ENCODE measurements at regions not wholly inside any gene's neighbourhood (a gene's known extent, or its start where the extent isn't known, plus 50 kb on each side); places are given as distances from the start of the nearest gene placed in this dataset.
"Not testable (repeated sequence)": the region's sequence is repeated elsewhere in the genome, so short reads cannot be mapped to it uniquely, and the experiment has no call there.

GRCh38 chr10:123327896-123328295 lies 173.7 kb downstream of the BUB3 start:
- Mint-ChIP-seq H3K27me3 (peaks cover 7% of the 10 kb centered on the region), H3K27ac (no peak overlapping the region), H3K9me3 (peaks cover 5% of the 10 kb centered on the region), H3K4me3 (no peak overlapping the region), H3K4me1 (ENCODE audit: low read depth) (no peaks in the 10 kb centered on the region), H3K36me3 (peaks cover 12% of the 10 kb centered on the region)
- intact Hi-C loops (cut with micrococcal nuclease): no loop called here
- no peak for DNase-seq
- ChIA-PET CTCF (no interaction called here), POLR2A (no interaction called here)

GRCh38 chr10:123331438-123331837 lies 177.2 kb downstream of the BUB3 start:
- intact Hi-C loops (cut with micrococcal nuclease): no loop called here

GRCh38 chr10:123346581-123346980 lies 192.4 kb downstream of the BUB3 start:
- Mint-ChIP-seq H3K27me3 (no peaks in the 10 kb centered on the region), H3K4me3 (no peak overlapping the region)

More at GRCh38 chr10:123331438-123331837, 177.2 kb downstream of the BUB3 start:
- Mint-ChIP-seq H3K4me3 (no peak overlapping the region), H3K36me3 (peaks cover under 1% of the 10 kb centered on the region), H3K9me3 (peaks cover 2% of the 10 kb centered on the region), H3K27me3 (peaks cover 5% of the 10 kb centered on the region), H3K4me1 (ENCODE audit: low read depth) (no peaks in the 10 kb centered on the region), H3K27ac (no peak overlapping the region)
- no peak for DNase-seq
- ChIA-PET CTCF (no interaction called here), POLR2A (no interaction called here)

GRCh38 chr10:123348691-123349572 lies 194.7 kb downstream of the BUB3 start:
- intact Hi-C loops (cut with micrococcal nuclease): no loop called here
- no peak overlapping the region for H3K27ac Mint-ChIP-seq
- no peaks in the 10 kb centered on the region for H3K4me1 Mint-ChIP-seq (ENCODE audit: low read depth)
- DNase-seq: no peak
- H3K4me3 Mint-ChIP-seq: no peak overlapping the region
- H3K27me3 Mint-ChIP-seq: no peaks in the 10 kb centered on the region
- ChIA-PET CTCF (no interaction called here), POLR2A (no interaction called here)
- no peaks in the 10 kb centered on the region for H3K9me3 Mint-ChIP-seq
- no peaks in the 10 kb centered on the region for H3K36me3 Mint-ChIP-seq

More at GRCh38 chr10:123346581-123346980, 192.4 kb downstream of the BUB3 start:
- no peaks in the 10 kb centered on the region for H3K4me1 Mint-ChIP-seq (ENCODE audit: low read depth)
- H3K36me3 Mint-ChIP-seq: no peaks in the 10 kb centered on the region
- POLR2A ChIA-PET: no interaction called here
- CTCF ChIA-PET: interaction anchor here (0.6 kb wide), 1 partner anchor 153 kb away, joined by 3 read pairs; no protein-coding TSS in a partner anchor
- no peak for DNase-seq
- no peak overlapping the region for H3K27ac Mint-ChIP-seq
- no peaks in the 10 kb centered on the region for H3K9me3 Mint-ChIP-seq
- intact Hi-C loops (cut with micrococcal nuclease): no loop called here

- intact Hi-C loops (cut with micrococcal nuclease): no loop called here
- no peaks in the 10 kb centered on the region for H3K27me3 Mint-ChIP-seq
- H3K27ac Mint-ChIP-seq: no peak overlapping the region
- no peak for DNase-seq
- POLR2A ChIA-PET: no interaction called here
- H3K9me3 Mint-ChIP-seq: no peaks in the 10 kb centered on the region
- CTCF ChIA-PET: no interaction called here
- no peak overlapping the region for H3K4me3 Mint-ChIP-seq
- H3K4me1 Mint-ChIP-seq (ENCODE audit: low read depth): no peaks in the 10 kb centered on the region
- H3K36me3 Mint-ChIP-seq: no peaks in the 10 kb centered on the region
Measured at GRCh38 chr10:123351715-123352114, 197.5 kb downstream of the BUB3 start.

- intact Hi-C loops (cut with micrococcal nuclease): no loop called here
- H3K27me3 Mint-ChIP-seq: no peaks in the 10 kb centered on the region
- no peak overlapping the region for H3K4me3 Mint-ChIP-seq
- POLR2A ChIA-PET: no interaction called here
- no peak for DNase-seq
- no peaks in the 10 kb centered on the region for H3K36me3 Mint-ChIP-seq
- no peaks in the 10 kb centered on the region for H3K9me3 Mint-ChIP-seq
- CTCF ChIA-PET: no interaction called here
- H3K27ac Mint-ChIP-seq: no peak overlapping the region
- H3K4me1 Mint-ChIP-seq (ENCODE audit: low read depth): no peaks in the 10 kb centered on the region
Measured at GRCh38 chr10:123354521-123354920, 200.3 kb downstream of the BUB3 start.

GRCh38 chr10:123355748-123356481 lies 201.7 kb downstream of the BUB3 start:
- no peaks in the 10 kb centered on the region for H3K9me3 Mint-ChIP-seq
- no peaks in the 10 kb centered on the region for H3K36me3 Mint-ChIP-seq
- ChIA-PET POLR2A (no interaction called here), CTCF (no interaction called here)
- DNase-seq: no peak
- no peaks in the 10 kb centered on the region for H3K27me3 Mint-ChIP-seq
- no peaks in the 10 kb centered on the region for H3K4me1 Mint-ChIP-seq (ENCODE audit: low read depth)
- no peak overlapping the region for H3K27ac Mint-ChIP-seq
- no peak overlapping the region for H3K4me3 Mint-ChIP-seq
- intact Hi-C loops (cut with micrococcal nuclease): no loop called here

GRCh38 chr10:123356799-123357198 lies 202.6 kb downstream of the BUB3 start:
- POLR2A ChIA-PET: no interaction called here
- H3K36me3 Mint-ChIP-seq: no peaks in the 10 kb centered on the region
- CTCF ChIA-PET: no interaction called here

GRCh38 chr10:123357421-123357930 lies 203.3 kb downstream of the BUB3 start:
- intact Hi-C loops (cut with micrococcal nuclease): no loop called here
- DNase-seq: no peak
- Mint-ChIP-seq H3K36me3 (no peaks in the 10 kb centered on the region), H3K4me3 (no peak overlapping the region), H3K27me3 (no peaks in the 10 kb centered on the region), H3K9me3 (no peaks in the 10 kb centered on the region), H3K4me1 (ENCODE audit: low read depth) (no peaks in the 10 kb centered on the region), H3K27ac (no peak overlapping the region)
- ChIA-PET POLR2A (no interaction called here), CTCF (no interaction called here)

More at GRCh38 chr10:123356799-123357198, 202.6 kb downstream of the BUB3 start:
- H3K9me3 Mint-ChIP-seq: no peaks in the 10 kb centered on the region
- H3K27me3 Mint-ChIP-seq: no peaks in the 10 kb centered on the region
- H3K27ac Mint-ChIP-seq: no peak overlapping the region
- no peaks in the 10 kb centered on the region for H3K4me1 Mint-ChIP-seq (ENCODE audit: low read depth)
- intact Hi-C loops (cut with micrococcal nuclease): no loop called here
- DNase-seq: no peak
- no peak overlapping the region for H3K4me3 Mint-ChIP-seq

- H3K9me3 Mint-ChIP-seq: no peaks in the 10 kb centered on the region
- no peak overlapping the region for H3K4me3 Mint-ChIP-seq
- no peak overlapping the region for H3K27ac Mint-ChIP-seq
- no peak for DNase-seq
- CTCF ChIA-PET: no interaction called here
- intact Hi-C loops (cut with micrococcal nuclease): no loop called here
- POLR2A ChIA-PET: no interaction called here
- H3K27me3 Mint-ChIP-seq: no peaks in the 10 kb centered on the region
- H3K4me1 Mint-ChIP-seq (ENCODE audit: low read depth): no peaks in the 10 kb centered on the region
- H3K36me3 Mint-ChIP-seq: no peaks in the 10 kb centered on the region
Measured at GRCh38 chr10:123359539-123359938, 205.3 kb downstream of the BUB3 start.

- intact Hi-C loops (cut with micrococcal nuclease): no loop called here
- Mint-ChIP-seq H3K9me3 (no peaks in the 10 kb centered on the region), H3K27me3 (no peaks in the 10 kb centered on the region), H3K4me1 (ENCODE audit: low read depth) (no peaks in the 10 kb centered on the region), H3K27ac (no peak overlapping the region), H3K36me3 (no peaks in the 10 kb centered on the region), H3K4me3 (no peak overlapping the region)
- no peak for DNase-seq
- CTCF ChIA-PET: no interaction called here
- POLR2A ChIA-PET: no interaction called here
Measured at GRCh38 chr10:123361832-123362231, 207.6 kb downstream of the BUB3 start.

GRCh38 chr10:123367195-123367594 lies 213.0 kb downstream of the BUB3 start:
- CTCF ChIA-PET: no interaction called here
- no peaks in the 10 kb centered on the region for H3K27me3 Mint-ChIP-seq
- DNase-seq: no peak
- no peak overlapping the region for H3K4me3 Mint-ChIP-seq
- no peak overlapping the region for H3K27ac Mint-ChIP-seq
- POLR2A ChIA-PET: no interaction called here
- H3K4me1 Mint-ChIP-seq (ENCODE audit: low read depth): no peaks in the 10 kb centered on the region
- H3K36me3 Mint-ChIP-seq: no peaks in the 10 kb centered on the region
- H3K9me3 Mint-ChIP-seq: no peaks in the 10 kb centered on the region
- intact Hi-C loops (cut with micrococcal nuclease): no loop called here

GRCh38 chr10:123371626-123372025 lies 217.4 kb downstream of the BUB3 start:
- H3K4me1 Mint-ChIP-seq (ENCODE audit: low read depth); H3K27ac Mint-ChIP-seq; intact Hi-C loops (cut with micrococcal nuclease); CTCF ChIA-PET; POLR2A ChIA-PET; H3K36me3 Mint-ChIP-seq; DNase-seq; H3K27me3 Mint-ChIP-seq; H3K9me3 Mint-ChIP-seq; H3K4me3 Mint-ChIP-seq: not testable (repeated sequence)
